ENCODE measurements at regions not wholly inside any gene's neighbourhood (a gene's known extent, or its start where the extent isn't known, plus 50 kb on each side); places are given as distances from the start of the nearest gene placed in this dataset.

DNA sequence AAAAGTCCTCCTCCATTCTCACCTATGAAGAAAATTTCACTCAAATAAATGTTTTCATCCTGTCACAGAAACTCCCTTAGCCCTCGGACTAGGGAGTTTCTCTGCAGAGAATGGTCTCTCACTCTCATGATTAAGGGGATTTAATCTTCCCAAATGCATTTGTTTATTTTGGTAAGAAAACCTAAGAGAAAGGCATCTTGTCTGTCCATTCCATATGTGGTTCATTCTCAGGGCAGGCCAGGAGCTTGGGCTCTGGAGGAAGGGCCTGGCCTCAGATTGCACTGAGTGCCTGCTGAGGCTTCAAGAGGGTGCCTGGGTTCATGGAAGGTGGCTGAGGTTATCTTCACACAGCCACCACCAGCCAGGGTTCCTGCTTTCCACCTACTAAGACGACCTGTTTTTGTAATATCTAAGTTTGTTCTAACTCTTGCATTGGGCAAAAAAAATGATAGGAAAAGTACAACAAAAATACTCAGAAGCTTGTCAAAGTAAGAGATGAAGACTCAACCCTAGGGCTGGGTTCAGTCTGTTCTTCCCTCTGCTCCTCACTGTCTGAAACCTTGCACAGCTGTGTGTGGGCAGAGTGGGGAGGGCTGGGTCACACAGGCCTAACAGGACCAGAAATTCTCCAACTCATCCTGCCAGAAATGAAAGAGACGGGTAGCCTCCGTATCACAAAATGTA is 186.7 kb downstream of the CXCL12 start:
- H3K27ac ChIP-seq, result no peak overlapping the region
- no peak for ATAC-seq

DNA sequence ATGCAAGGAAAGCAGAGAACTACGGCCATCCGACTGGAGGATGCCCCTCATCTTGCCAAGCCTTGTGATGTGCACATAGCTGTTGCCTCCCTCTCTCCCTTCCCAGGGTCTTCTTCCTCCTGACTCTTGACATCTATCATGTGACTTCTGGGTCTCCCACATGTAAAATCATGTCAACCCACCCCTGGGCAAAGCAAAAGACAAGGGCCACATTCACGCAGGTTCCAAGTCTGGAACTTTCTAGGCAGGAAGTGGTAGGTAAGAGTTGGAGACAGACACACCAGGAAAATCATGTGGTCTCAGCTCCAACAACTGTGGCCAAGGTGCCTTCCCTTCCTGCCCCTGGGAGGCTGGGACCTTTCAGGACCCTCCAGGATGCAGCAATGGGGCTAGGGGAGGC is 187.3 kb downstream of the CXCL12 start:
- TF ChIP-seq, protein P1, sequence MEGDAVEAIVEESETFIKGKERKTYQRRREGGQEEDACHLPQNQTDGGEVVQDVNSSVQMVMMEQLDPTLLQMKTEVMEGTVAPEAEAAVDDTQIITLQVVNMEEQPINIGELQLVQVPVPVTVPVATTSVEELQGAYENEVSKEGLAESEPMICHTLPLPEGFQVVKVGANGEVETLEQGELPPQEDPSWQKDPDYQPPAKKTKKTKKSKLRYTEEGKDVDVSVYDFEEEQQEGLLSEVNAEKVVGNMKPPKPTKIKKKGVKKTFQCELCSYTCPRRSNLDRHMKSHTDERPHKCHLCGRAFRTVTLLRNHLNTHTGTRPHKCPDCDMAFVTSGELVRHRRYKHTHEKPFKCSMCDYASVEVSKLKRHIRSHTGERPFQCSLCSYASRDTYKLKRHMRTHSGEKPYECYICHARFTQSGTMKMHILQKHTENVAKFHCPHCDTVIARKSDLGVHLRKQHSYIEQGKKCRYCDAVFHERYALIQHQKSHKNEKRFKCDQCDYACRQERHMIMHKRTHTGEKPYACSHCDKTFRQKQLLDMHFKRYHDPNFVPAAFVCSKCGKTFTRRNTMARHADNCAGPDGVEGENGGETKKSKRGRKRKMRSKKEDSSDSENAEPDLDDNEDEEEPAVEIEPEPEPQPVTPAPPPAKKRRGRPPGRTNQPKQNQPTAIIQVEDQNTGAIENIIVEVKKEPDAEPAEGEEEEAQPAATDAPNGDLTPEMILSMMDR (IDR thresholded peaks at IDR 0.05), result no peak
- intact Hi-C loops (cut with DNase I), result no loop called here
- Histone ChIP-seq H3K27me3 (no peaks in the 10 kb centered on the region), H3K36me3 (no peaks in the 10 kb centered on the region), H3K4me1 (no peaks in the 10 kb centered on the region), H3K4me3 (no peak overlapping the region), H3K27ac (no peak overlapping the region), H3K9me3 (no peaks in the 10 kb centered on the region)
- ATAC-seq, result no peak
- DNase-seq, result no peak

More for the DNA sequence above, 186.7 kb downstream of the CXCL12 start:
- H3K4me1 ChIP-seq, result no peaks in the 10 kb centered on the region
- intact Hi-C loops (cut with DNase I), result no loop called here
- no peak for DNase-seq
- H3K9me3 ChIP-seq, result no peaks in the 10 kb centered on the region
- H3K27me3 ChIP-seq, result no peaks in the 10 kb centered on the region
- TF ChIP-seq, protein P1 (IDR thresholded peaks at IDR 0.05), result no peak
- no peak overlapping the region for H3K4me3 ChIP-seq
- no peaks in the 10 kb centered on the region for H3K36me3 ChIP-seq

DNA sequence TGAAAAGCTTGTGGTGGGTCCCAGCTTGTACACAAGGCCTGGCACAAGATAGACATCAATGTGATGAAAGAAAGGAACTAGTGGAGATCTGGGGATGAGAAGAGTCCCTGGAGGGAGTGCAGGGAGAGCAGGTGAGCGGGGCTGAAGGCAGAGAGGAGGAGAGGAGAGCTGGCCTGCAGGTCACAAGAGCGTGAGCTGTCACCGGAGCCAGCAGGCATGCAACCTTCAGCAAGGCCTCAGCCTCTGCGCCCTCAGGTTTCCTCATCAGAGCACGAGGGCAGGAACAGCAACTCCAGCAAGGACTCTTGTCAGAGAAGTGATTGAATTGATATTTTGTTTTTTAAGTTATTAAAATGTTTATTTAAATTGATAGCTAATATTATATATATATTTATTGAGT is 188.6 kb downstream of the CXCL12 start:
- Histone ChIP-seq H3K4me1 (no peaks in the 10 kb centered on the region), H3K4me3 (no peak overlapping the region), H3K36me3 (no peaks in the 10 kb centered on the region), H3K27me3 (no peaks in the 10 kb centered on the region), H3K27ac (no peak overlapping the region), H3K9me3 (no peaks in the 10 kb centered on the region)
- no peak for DNase-seq
- TF ChIP-seq, protein P1 (IDR thresholded peaks at IDR 0.05), result no peak
- ATAC-seq, result no peak
- intact Hi-C loops (cut with DNase I), result no loop called here

DNA sequence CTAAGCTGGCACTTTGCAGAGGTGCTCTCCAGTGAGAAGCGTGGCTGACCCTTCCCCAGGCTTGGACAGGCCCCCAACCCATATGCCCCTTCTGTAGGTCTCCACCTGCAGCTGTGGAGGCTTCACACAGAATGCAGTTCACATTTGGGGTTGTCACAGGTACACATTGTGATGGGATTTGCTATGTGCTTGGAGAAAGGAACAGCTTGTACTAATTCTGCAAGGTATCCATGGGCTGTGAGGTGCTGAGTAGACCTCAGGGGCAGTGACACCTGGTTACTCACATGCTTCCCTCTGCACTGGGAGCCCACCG is 188.9 kb downstream of the CXCL12 start:
- Histone ChIP-seq H3K36me3 (no peaks in the 10 kb centered on the region), H3K4me3 (no peak overlapping the region), H3K9me3 (no peaks in the 10 kb centered on the region), H3K4me1 (no peaks in the 10 kb centered on the region), H3K27ac (no peak overlapping the region), H3K27me3 (no peaks in the 10 kb centered on the region)
- ATAC-seq, result no peak
- no peak for DNase-seq
- TF ChIP-seq, protein P1 (IDR thresholded peaks at IDR 0.05), result no peak
- intact Hi-C loops (cut with DNase I), result no loop called here

DNA sequence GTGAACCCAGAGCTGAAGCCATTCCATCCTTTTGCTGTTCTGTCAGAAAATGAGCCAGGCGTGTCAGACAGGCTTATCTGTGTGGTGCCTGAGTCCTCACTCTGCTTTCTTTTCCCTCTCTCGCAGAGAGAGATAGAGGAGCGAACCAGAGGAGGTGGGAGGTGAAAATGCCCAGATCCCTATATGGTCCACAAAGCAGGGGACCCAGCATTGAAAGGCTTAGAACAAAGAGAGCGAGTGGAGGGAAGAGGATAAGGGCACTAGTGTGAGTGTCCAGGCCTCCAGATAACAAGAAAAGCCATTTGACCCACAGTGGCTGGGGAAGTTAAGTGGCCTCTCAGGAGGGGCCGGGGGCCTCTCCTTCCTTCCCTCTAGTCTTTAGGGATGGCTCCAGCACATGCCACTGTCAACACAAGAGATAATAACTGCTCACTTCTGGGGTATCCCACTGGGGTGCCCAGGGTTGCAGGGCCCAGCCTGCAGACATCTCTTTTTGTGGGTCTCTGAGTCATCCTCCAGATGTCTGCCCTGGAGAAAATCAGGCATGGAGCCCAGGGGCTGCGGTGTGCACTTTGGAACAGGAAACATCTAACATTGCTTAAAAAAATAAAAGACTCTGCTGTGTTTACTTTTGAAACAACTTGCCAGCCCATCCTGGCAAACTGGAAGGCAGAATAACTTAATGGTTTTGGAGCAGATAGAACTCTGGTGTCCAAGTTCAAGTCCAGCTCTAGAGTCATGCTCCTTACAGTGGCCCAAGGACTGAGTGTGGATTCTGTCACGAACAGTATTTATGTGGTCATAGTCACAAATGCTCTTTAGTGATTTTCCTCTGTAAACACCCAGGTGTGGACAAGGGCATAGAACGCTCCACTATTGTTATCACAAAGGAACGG is 189.5 kb downstream of the CXCL12 start:
- DNase-seq (no peak), ATAC-seq (peak; percentile 32)
- H3K9me3 ChIP-seq, result no peaks in the 10 kb centered on the region
- no peak overlapping the region for H3K4me3 ChIP-seq
- H3K36me3 ChIP-seq, result no peaks in the 10 kb centered on the region
- no peaks in the 10 kb centered on the region for H3K27me3 ChIP-seq
- H3K4me1 ChIP-seq, result no peaks in the 10 kb centered on the region
- TF ChIP-seq, protein P1 (IDR thresholded peaks at IDR 0.05), result no peak
- intact Hi-C loops (cut with DNase I), result no loop called here
- no peak overlapping the region for H3K27ac ChIP-seq
